Ascending aorta (tissue), 2 donors: ENCODE measurements at regions not wholly inside any gene's neighbourhood (a gene's known extent, or its start where the extent isn't known, plus 50 kb on each side); places are given as distances from the start of the nearest gene placed in this dataset.

Source experiments
- DNase-seq, 2 donors: peaks; one replicate each; pipeline ENCODE4 v3.0.0-alpha.2; 2019; ENCODE audit warnings: low spot score in 2 of 2
- H3K27ac ChIP-seq, 2 donors: fragments of 200-600 bp; sonication (generic); one replicate each; pipeline ENCODE4 v1.5.1; 2016 to 2017; ENCODE audit warnings: mild to moderate bottlenecking in 1 of 2
- H3K27me3 ChIP-seq: fragments of 200-600 bp; sonication (generic); one replicate; pipeline ENCODE4 v1.5.1; 2017
- H3K36me3 ChIP-seq, 2 donors: fragments of 200-600 bp; sonication (generic); one replicate each; pipeline ENCODE4 v1.5.1; 2016
- H3K4me1 ChIP-seq, 2 donors: fragments of 200-600 bp; sonication (generic); one replicate each; pipeline ENCODE4 v1.5.1; 2016 to 2017; ENCODE audit warnings: mild to moderate bottlenecking in 1 of 2
- H3K4me3 ChIP-seq, 2 donors: fragments of 200-600 bp; sonication (generic); one replicate each; pipeline ENCODE4 v1.5.1; 2016 to 2017; ENCODE audit warnings: mild to moderate bottlenecking in 1 of 2
- H3K9me3 ChIP-seq, 2 donors: fragments of 200-600 bp; sonication (generic); one replicate each; pipeline ENCODE4 v1.5.1; 2016
- CTCF ChIP-seq, 3 experiments: fragments of 200-600 bp in 2 of 3; fragments of 450-650 bp in 1 of 3; sonication (generic) in 2 of 3; IDR thresholded peaks; one replicate each; pipeline ENCODE4 v1.5.1; 2016 to 2019; ENCODE audit warnings: antibody characterized with exemption in 3 of 3, mild to moderate bottlenecking in 1 of 3, moderate library complexity in 1 of 3
- intact Hi-C: fragments of 100-400 bp; cut with DNase I; formaldehyde crosslinking; loops from one replicate; pipeline ENCODE4 v1.15.1; 2023

GRCh38 chr12:89969093-89969492 is 260.5 kb upstream of the ATP2B1 start:
- Histone ChIP-seq H3K27ac (no peak overlapping the region), H3K4me3 (no peak overlapping the region), H3K36me3 (no peaks in the 10 kb centered on the region), H3K4me1 (no peaks in the 10 kb centered on the region), H3K9me3 (no peaks in the 10 kb centered on the region), H3K27me3 (no peaks in the 10 kb centered on the region)
- TF ChIP-seq CTCF (IDR thresholded peaks at IDR 0.05) = no peak
- DNase-seq = no peak
- intact Hi-C loops = no loop called here

GRCh38 chr12:89968151-89968700 is 259.6 kb upstream of the ATP2B1 start:
- H3K4me1 ChIP-seq = no peaks in the 10 kb centered on the region
- intact Hi-C loops = no loop called here
- H3K9me3 ChIP-seq = no peaks in the 10 kb centered on the region
- H3K4me3 ChIP-seq = no peak overlapping the region
- DNase-seq = no peak
- no peak overlapping the region for H3K27ac ChIP-seq
- no peaks in the 10 kb centered on the region for H3K27me3 ChIP-seq
- no peaks in the 10 kb centered on the region for H3K36me3 ChIP-seq
- TF ChIP-seq CTCF (IDR thresholded peaks at IDR 0.05) = no peak

- Histone ChIP-seq H3K4me1 (no peaks in the 10 kb centered on the region), H3K36me3 (no peaks in the 10 kb centered on the region), H3K27me3 (no peaks in the 10 kb centered on the region), H3K27ac (no peak overlapping the region), H3K4me3 (no peak overlapping the region), H3K9me3 (no peaks in the 10 kb centered on the region)
- TF ChIP-seq CTCF (IDR thresholded peaks at IDR 0.05) = no peak
- intact Hi-C loops = no loop called here
- no peak for DNase-seq
These were observed 258.0 kb upstream of the ATP2B1 start for GRCh38 chr12:89966495-89967240.

- intact Hi-C loops = no loop called here
- Histone ChIP-seq H3K4me3 (no peak overlapping the region), H3K27ac (no peak overlapping the region), H3K9me3 (no peaks in the 10 kb centered on the region), H3K4me1 (no peaks in the 10 kb centered on the region), H3K27me3 (no peaks in the 10 kb centered on the region), H3K36me3 (no peaks in the 10 kb centered on the region)
- DNase-seq = no peak
- TF ChIP-seq CTCF (IDR thresholded peaks at IDR 0.05) = no peak
These were observed 257.4 kb upstream of the ATP2B1 start for GRCh38 chr12:89965993-89966392.

GRCh38 chr12:89962648-89963047 is 254.0 kb upstream of the ATP2B1 start:
- Histone ChIP-seq H3K4me3 (no peak overlapping the region), H3K4me1 (no peaks in the 10 kb centered on the region), H3K36me3 (no peaks in the 10 kb centered on the region), H3K9me3 (no peaks in the 10 kb centered on the region), H3K27ac (no peak overlapping the region), H3K27me3 (no peaks in the 10 kb centered on the region)
- DNase-seq = no peak
- intact Hi-C loops = no loop called here
- TF ChIP-seq CTCF (IDR thresholded peaks at IDR 0.05) = no peak
